HT-29 (cell line): ENCODE measurements at regions not wholly inside any gene's neighbourhood (a gene's known extent, or its start where the extent isn't known, plus 50 kb on each side); places are given as distances from the start of the nearest gene placed in this dataset.

Experiments used
- DNase-seq: peaks from one replicate; pipeline ENCODE4 v3.0.0-alpha.2; 2015; ENCODE audit warnings: low spot score

GRCh38 chr22:27436591-27436990, 365.0 kb downstream of the MN1 start:
- no peak for DNase-seq

DNA sequence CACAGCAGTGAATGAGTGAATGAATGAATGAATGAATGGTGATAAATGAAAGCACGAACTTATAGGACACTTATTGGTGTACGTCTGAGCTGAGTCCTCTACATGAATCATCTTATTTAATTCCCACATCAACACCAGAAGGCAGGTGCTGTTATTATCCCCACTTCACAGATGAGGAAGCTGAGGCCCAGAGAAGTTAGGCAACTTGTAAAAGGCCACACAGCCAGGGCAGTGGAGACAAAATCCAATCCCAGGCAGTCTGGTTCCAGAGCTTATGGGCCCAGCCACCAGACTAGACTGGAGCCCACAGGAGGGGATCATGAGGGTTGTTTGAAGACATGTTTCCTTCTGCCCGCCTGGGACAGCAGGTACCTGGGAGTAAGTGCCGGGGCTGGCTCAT, 364.0 kb downstream of the MN1 start:
- no peak for DNase-seq

GRCh38 chr22:27438271-27438980, 363.1 kb downstream of the MN1 start:
- peak; percentile 1 for DNase-seq

GRCh38 chr22:27439131-27439530, 362.4 kb downstream of the MN1 start:
- no peak for DNase-seq

- no peak for DNase-seq
Measured at GRCh38 chr22:27440304-27440865, 361.2 kb downstream of the MN1 start.

DNA sequence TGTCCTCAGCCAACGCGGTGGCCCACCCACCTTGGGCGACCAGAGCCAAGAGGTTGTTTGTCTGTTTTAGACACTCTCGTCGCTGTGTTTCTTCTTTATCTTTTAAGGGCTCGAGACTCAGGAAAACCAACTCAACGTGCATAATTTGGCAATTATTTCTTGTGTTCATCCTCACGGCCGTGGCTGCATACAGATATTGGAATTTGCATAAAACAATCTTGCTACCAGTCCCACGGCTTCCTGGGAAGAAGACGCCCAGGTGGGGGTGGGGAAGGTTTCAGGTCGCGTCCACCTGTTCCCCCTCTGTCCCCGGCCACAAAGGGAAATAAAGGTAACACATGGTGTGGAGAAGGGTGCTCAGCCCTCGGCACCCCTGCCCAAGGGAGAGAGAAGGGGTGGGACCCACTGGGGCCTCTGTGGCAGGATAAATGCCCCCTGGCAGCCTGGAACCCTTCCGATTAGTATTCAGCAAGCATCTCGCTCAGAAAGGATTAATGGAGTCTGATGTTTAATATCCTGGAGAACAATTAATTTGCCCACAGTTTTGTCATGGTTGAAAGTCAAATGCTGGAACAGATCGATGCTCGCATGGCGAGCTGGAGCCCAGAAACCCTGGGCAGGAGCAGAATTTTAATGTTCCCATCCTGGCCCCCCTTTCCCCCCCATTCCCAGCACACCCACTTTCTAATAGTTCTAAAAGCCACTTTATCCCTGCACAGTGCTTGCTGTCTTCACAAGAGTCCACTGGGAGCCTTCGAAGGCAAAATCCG, 359.7 kb downstream of the MN1 start:
- DNase-seq, result no peak

DNA sequence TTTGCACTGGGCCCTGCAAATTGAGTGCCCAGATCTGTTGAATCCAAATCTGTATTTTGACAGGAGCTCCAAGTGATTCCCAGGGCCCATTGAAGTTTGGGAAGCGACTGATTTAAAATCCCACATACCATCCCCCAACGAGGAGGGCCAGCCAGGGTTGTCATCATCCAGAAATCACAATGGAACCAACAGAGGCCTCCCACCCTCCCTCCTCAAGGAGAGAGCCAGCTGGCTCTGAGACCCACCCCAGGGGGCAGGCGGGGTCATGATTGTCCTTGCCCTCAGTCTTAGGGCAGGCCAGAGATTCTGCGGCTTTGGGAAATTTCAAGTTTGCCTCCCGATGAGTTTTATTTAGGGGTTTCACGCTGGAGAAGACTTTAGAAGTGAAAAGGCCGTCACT, 358.2 kb downstream of the MN1 start:
- DNase-seq, result no peak

DNA sequence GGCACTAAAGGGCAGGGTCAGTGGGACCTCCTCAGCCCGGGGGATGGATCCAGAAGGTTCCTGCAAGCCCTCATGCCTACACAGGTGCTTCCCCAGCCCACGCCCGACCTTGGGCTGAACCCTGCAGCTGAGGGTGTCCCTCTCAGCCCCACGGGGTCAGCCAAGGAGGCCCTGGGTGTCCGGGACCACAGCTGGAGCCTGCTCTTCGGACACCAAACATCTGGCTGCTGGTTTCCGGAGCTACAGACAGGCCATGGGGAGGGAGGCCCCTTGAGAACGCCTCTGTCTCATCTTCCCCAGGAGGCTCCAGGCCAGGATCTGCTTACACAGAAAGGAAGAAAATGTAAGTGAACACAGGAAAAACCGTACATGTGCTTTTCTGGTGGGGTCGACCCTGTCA, 355.7 kb downstream of the MN1 start:
- no peak for DNase-seq

- no peak for DNase-seq
Measured at GRCh38 chr22:27447289-27447688, 354.3 kb downstream of the MN1 start.

GRCh38 chr22:27450448-27450847, 351.1 kb downstream of the MN1 start:
- no peak for DNase-seq

DNA sequence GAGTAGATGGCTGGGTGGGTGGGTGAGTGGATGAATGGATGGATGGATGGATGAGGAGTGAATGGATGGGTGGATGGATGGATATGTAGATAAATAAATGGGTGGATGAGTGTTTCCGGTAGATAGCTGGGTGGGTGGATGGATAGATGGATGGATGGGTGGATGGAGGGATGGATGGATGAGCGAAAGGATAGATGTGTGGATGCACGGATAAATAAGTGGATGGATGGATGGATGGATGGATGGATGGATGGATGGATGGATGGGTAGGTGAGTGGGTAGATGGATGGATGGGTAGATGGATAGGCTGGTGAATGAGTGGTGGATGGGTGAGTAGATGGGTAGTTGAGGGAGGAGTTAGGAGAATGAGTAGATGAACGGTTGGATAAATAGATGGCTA, 349.3 kb downstream of the MN1 start:
- no peak for DNase-seq

DNA sequence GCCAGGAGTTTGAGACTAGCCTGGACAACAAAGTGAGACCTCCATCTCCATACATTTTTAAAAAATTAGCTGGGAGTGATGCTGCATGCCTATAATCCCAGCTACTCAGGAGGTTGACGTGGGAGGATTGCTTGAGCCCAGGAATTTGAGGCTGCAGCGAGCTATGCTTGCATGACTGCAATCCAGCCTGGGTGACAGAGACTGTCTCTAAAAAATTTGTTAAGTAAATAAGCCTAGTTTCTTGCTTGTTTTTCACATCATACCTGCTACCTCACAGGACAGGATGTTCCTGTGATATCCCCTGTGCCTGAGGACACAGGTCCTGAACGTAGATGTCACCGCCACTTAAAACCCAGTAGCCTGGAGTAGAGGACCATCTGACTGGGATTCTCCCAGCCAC, 348.6 kb downstream of the MN1 start:
- no peak for DNase-seq

DNA sequence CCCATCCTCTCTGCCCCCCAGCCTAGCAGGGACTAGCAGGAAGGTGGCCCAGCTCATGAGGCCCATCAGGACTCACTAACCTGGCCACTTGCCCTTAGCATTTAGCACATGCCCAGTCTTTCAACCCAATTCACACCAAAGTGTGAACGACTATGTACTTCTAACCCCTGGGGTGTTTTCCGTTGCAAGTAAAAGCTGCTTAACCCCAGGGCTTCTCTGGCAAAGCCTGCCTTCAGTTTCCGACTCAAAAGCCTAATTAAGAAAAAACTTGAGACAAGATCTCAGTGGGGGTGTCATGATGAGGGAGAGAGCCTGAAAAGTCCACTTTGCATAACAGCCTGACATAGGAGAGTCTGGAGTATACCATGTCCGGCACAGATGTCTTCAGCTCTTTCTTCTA, 347.8 kb downstream of the MN1 start:
- DNase-seq, result no peak

- no peak for DNase-seq
Measured at GRCh38 chr22:27454807-27455450, 346.6 kb downstream of the MN1 start.

- DNase-seq, result no peak
Measured at GRCh38 chr22:27455526-27455925, 346.0 kb downstream of the MN1 start.

- DNase-seq, result no peak
Measured at GRCh38 chr22:27456696-27457503, 344.7 kb downstream of the MN1 start.

DNA sequence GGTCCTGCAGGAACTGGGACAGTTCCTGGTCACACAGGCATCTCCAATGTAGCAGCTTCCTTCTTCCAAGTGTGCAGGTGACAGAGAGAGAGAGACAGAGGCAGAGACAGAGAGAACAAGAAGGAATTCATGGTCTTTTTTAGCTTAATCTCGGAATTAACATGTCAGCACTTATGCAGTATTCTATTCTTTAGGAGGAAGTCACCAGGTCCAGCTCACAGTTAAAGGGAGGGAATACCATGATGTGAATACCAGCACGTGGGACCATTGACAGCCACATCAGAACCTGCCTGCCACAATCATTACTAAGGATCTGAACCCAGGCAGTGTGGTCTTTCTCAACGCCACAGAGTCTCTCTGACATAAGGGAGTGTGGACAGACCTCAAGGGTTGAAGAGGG, 341.6 kb downstream of the MN1 start:
- no peak for DNase-seq

- no peak for DNase-seq
Measured at GRCh38 chr22:27460591-27461347, 340.8 kb downstream of the MN1 start.

GRCh38 chr22:27461470-27461869, 340.1 kb downstream of the MN1 start:
- DNase-seq, result no peak

DNA sequence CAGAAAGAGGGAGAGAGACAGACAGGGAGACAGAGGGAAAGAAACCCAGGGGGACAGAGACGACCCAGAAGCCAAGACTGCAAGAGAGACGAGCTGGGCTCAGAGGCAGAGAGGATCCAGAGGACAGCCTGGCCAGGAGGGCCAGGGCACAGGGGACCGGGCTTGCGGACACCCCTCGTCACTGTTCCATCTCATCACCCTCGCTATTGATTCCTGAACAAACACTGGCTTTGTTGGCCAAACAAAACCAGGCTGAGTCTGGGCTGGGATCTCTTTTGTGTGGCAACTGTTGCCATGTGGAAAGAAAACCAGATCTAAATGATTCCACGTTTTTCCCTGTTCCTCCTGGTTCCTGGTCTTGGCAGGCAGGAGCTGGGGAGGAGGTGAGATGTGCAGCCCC, 339.4 kb downstream of the MN1 start:
- DNase-seq, result no peak

DNA sequence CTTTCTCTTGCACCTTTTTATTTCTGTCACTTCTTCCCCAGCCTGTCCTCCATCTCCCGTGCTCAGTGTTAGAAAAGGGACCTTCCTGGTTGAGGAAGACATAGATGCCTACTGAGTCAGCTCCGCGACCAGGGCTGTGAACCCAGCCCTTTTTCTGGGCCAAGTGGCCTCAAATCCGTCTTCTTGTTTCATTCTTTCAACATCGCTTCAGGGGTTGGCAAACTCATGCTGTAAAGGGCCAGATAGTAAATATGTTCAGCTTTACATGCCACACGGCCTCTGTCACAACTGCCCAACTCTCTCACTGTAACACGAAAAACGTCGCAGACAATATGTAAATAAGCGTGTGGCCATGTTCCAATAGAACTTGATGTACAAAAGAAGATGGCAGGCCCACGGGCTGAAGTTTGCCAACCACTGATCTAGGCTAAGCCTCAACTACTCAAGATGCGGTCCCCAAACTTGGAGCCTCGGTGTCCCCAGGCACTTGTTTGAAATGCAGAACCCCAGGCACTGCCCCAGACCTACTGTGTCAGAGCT, 338.4 kb downstream of the MN1 start:
- no peak for DNase-seq
